Gastrocnemius medialis (tissue), 4 donors: ENCODE measurements at regions not wholly inside any gene's neighbourhood (a gene's known extent, or its start where the extent isn't known, plus 50 kb on each side); places are given as distances from the start of the nearest gene placed in this dataset.

Experiments
- CTCF ChIP-seq, 5 experiments: fragments of 450-650 bp in 3 of 5; fragments of 200-600 bp in 2 of 5; sonication (generic) in 2 of 5; IDR thresholded peaks in 4 of 5; conservative IDR thresholded peaks in 1 of 5; 1 replicate in 4 of 5; 2 replicates in 1 of 5; pipeline ENCODE4 v1.5.1; 2016 to 2019; ENCODE audit warnings: antibody characterized with exemption in 5 of 5, mild to moderate bottlenecking in 3 of 5, moderate library complexity in 3 of 5
- POLR2A ChIP-seq, 2 donors: fragments of 450-650 bp; IDR thresholded peaks; one replicate each; pipeline ENCODE4 v1.6.1; 2017; ENCODE audit warnings: antibody characterized with exemption in 2 of 2, mild to moderate bottlenecking in 2 of 2, moderate library complexity in 2 of 2

GRCh38 chr6:26161322-26161721 is 74.1 kb downstream of the HFE start:
- TF ChIP-seq CTCF (IDR thresholded peaks at IDR 0.05 in 4 of 5, conservative IDR thresholded peaks at IDR 0.05 in 1 of 5) (no peak), POLR2A (IDR thresholded peaks at IDR 0.05) (no peak)
